ENCODE measurements at regions not wholly inside any gene's neighbourhood (a gene's known extent, or its start where the extent isn't known, plus 50 kb on each side); places are given as distances from the start of the nearest gene placed in this dataset.
"Not testable (repeated sequence)": the region's sequence is repeated elsewhere in the genome, so short reads cannot be mapped to it uniquely, and the experiment has no call there.

- Mint-ChIP-seq H3K4me3 (no peak overlapping the region), H3K36me3 (ENCODE audit: insufficient read depth) (no peaks in the 10 kb centered on the region), H3K27me3 (ENCODE audit: low read depth) (no peaks in the 10 kb centered on the region), H3K9me3 (no peaks in the 10 kb centered on the region), H3K4me1 (ENCODE audit: low read depth) (no peaks in the 10 kb centered on the region)
- DNase-seq (no peak), ATAC-seq (no peak)
Observed at GRCh38 chr2:211176514-211177141, 620.2 kb downstream of the CPS1 start.

- Mint-ChIP-seq H3K4me1 (ENCODE audit: low read depth) (no peaks in the 10 kb centered on the region), H3K9me3 (no peaks in the 10 kb centered on the region), H3K27me3 (ENCODE audit: low read depth) (no peaks in the 10 kb centered on the region), H3K36me3 (ENCODE audit: insufficient read depth) (no peaks in the 10 kb centered on the region), H3K4me3 (no peak overlapping the region)
- ATAC-seq (no peak), DNase-seq (no peak)
Observed at GRCh38 chr2:211181626-211182025, 625.2 kb downstream of the CPS1 start.

DNA sequence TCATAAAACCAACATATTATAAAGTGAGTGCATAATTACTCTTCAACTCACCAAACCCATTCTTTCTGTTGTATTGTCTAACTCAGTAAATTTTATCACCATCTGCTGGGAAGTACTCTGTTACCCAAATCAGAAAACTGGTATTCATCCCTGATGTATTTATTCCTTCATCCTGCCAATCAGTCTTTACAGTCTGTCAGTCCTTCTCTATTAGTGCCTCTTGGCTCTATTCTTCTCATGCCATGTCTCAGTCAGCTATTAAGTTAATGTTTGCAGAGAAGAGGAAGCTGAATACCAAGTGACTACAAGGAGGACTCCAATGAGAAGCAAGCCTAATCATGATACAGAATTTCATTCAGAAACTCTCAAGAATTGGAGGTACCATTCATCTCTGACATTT is 631.2 kb downstream of the CPS1 start:
- Mint-ChIP-seq H3K27me3 (ENCODE audit: low read depth) (no peaks in the 10 kb centered on the region), H3K36me3 (ENCODE audit: insufficient read depth) (no peaks in the 10 kb centered on the region), H3K4me3 (no peak overlapping the region), H3K9me3 (peaks cover 4% of the 10 kb centered on the region), H3K4me1 (ENCODE audit: low read depth) (no peaks in the 10 kb centered on the region)
- DNase-seq (no peak), ATAC-seq (no peak)

GRCh38 chr2:211203986-211204385 is 647.6 kb downstream of the CPS1 start:
- DNase-seq, result no peak
- no peaks in the 10 kb centered on the region for H3K27me3 Mint-ChIP-seq (ENCODE audit: low read depth)
- no peaks in the 10 kb centered on the region for H3K9me3 Mint-ChIP-seq
- H3K36me3 Mint-ChIP-seq (ENCODE audit: insufficient read depth), result no peaks in the 10 kb centered on the region
- ATAC-seq, result no peak
- no peaks in the 10 kb centered on the region for H3K4me1 Mint-ChIP-seq (ENCODE audit: low read depth)
- no peak overlapping the region for H3K4me3 Mint-ChIP-seq

DNA sequence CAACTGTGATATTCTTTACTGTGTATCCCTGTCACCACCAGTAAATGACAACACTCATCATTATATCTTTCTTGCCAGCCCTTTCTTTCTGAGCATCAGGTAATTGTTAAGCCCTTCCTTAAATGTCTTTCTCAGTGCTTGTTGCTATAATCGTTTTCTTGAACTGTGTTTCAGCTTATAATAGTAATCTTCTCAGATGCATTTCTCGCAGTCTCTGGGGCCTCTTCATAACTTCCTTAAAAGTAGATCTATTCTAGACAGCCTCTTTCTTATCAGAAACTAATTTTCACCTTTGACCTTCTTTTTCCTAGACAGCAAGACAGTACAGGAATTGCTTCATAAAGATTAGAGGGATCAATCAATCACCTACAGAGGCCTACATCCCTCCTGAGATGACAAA is 648.1 kb downstream of the CPS1 start:
- no peak for DNase-seq
- H3K4me1 Mint-ChIP-seq (ENCODE audit: low read depth), result no peaks in the 10 kb centered on the region
- H3K9me3 Mint-ChIP-seq, result no peaks in the 10 kb centered on the region
- ATAC-seq, result no peak
- no peaks in the 10 kb centered on the region for H3K36me3 Mint-ChIP-seq (ENCODE audit: insufficient read depth)
- H3K27me3 Mint-ChIP-seq (ENCODE audit: low read depth), result no peaks in the 10 kb centered on the region
- H3K4me3 Mint-ChIP-seq, result no peak overlapping the region

GRCh38 chr2:211204902-211205301 is 648.5 kb downstream of the CPS1 start:
- no peak for DNase-seq
- H3K4me3 Mint-ChIP-seq, result no peak overlapping the region
- no peaks in the 10 kb centered on the region for H3K36me3 Mint-ChIP-seq (ENCODE audit: insufficient read depth)

GRCh38 chr2:211205358-211205757 is 649.0 kb downstream of the CPS1 start:
- Mint-ChIP-seq H3K9me3 (no peaks in the 10 kb centered on the region), H3K4me1 (ENCODE audit: low read depth) (no peaks in the 10 kb centered on the region), H3K36me3 (ENCODE audit: insufficient read depth) (no peaks in the 10 kb centered on the region), H3K4me3 (no peak overlapping the region), H3K27me3 (ENCODE audit: low read depth) (no peaks in the 10 kb centered on the region)
- no peak for DNase-seq
- no peak for ATAC-seq

More at GRCh38 chr2:211204902-211205301, 648.5 kb downstream of the CPS1 start:
- no peak for ATAC-seq
- Mint-ChIP-seq H3K27me3 (ENCODE audit: low read depth) (no peaks in the 10 kb centered on the region), H3K4me1 (ENCODE audit: low read depth) (no peaks in the 10 kb centered on the region), H3K9me3 (no peaks in the 10 kb centered on the region)

GRCh38 chr2:211205836-211206235 is 649.4 kb downstream of the CPS1 start:
- Mint-ChIP-seq H3K4me1 (ENCODE audit: low read depth) (no peaks in the 10 kb centered on the region), H3K4me3 (no peak overlapping the region), H3K36me3 (ENCODE audit: insufficient read depth) (no peaks in the 10 kb centered on the region), H3K9me3 (no peaks in the 10 kb centered on the region), H3K27me3 (ENCODE audit: low read depth) (no peaks in the 10 kb centered on the region)
- DNase-seq (no peak), ATAC-seq (no peak)

DNA sequence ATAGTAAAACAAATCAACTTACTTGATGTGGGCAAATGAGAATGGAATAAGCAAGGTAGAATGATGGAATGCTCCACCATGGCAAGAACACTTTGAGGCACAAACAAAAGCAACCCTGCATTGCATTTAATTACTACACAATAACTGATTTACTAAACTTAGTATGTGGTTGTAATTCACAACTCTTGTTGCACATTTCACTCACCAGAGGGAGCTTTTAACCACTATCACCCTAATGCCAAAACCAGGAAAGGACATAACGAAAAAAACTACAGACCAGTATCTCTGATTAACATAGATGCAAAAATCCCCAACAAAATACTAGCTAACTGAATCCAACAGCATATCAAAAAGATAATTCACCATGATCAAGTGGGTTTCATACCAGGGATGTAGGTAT is 659.8 kb downstream of the CPS1 start:
- ATAC-seq, result no peak
- Mint-ChIP-seq H3K4me1 (ENCODE audit: low read depth) (no peaks in the 10 kb centered on the region), H3K27me3 (ENCODE audit: low read depth) (no peaks in the 10 kb centered on the region), H3K4me3 (no peak overlapping the region), H3K36me3 (ENCODE audit: insufficient read depth) (no peaks in the 10 kb centered on the region), H3K9me3 (peaks cover 14% of the 10 kb centered on the region)
- DNase-seq, result no peak

DNA sequence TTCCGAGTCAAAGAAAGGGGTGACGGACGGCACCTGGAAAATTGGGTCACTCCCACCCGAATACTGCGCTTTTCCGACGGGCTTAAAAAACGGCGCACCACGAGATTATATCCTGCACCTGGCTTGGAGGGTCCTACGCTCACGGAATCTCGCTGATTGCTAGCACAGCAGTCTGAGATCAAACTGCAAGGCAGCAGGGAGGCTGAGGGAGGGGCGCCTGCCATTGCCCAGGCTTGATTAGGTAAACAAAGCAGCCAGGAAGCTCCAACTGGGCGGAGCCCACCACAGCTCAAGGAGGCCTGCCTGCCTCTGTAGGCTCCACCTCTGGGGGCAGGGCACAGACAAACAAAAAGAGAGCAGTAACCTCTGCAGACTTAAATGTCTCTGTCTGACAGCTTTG is 663.1 kb downstream of the CPS1 start:
- not testable (repeated sequence) for H3K27me3 Mint-ChIP-seq (ENCODE audit: low read depth); ATAC-seq; H3K4me1 Mint-ChIP-seq (ENCODE audit: low read depth); H3K36me3 Mint-ChIP-seq (ENCODE audit: insufficient read depth); H3K4me3 Mint-ChIP-seq; DNase-seq
- peaks cover 14% of the 10 kb centered on the region for H3K9me3 Mint-ChIP-seq

DNA sequence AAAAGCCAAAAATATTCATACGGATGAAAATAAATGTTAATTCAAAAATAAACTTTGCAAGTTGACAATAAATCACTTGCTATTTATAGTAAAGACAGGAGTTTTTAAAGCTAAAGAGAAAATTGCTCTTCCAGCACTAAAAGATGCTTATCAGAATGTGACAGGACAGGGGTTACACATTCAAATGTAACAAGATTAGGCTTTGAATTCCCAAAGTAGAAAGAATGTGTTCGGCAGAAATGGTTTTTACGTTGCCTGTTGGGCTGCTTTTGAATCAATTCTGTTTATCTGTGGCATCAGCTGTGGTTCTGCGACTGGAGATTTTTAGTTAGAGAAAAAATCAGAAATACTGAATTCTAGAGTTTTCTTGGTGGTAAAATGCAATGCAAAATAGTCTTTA is 669.4 kb downstream of the CPS1 start:
- DNase-seq (no peak), ATAC-seq (no peak)
- Mint-ChIP-seq H3K4me3 (no peak overlapping the region), H3K4me1 (ENCODE audit: low read depth) (no peaks in the 10 kb centered on the region), H3K9me3 (no peaks in the 10 kb centered on the region), H3K36me3 (ENCODE audit: insufficient read depth) (no peaks in the 10 kb centered on the region), H3K27me3 (ENCODE audit: low read depth) (no peaks in the 10 kb centered on the region)

GRCh38 chr2:211228559-211228958 is 672.2 kb downstream of the CPS1 start:
- ATAC-seq (no peak), DNase-seq (no peak)
- Mint-ChIP-seq H3K27me3 (ENCODE audit: low read depth) (no peaks in the 10 kb centered on the region), H3K9me3 (no peaks in the 10 kb centered on the region), H3K4me1 (ENCODE audit: low read depth) (no peaks in the 10 kb centered on the region), H3K4me3 (no peak overlapping the region), H3K36me3 (ENCODE audit: insufficient read depth) (no peaks in the 10 kb centered on the region)

DNA sequence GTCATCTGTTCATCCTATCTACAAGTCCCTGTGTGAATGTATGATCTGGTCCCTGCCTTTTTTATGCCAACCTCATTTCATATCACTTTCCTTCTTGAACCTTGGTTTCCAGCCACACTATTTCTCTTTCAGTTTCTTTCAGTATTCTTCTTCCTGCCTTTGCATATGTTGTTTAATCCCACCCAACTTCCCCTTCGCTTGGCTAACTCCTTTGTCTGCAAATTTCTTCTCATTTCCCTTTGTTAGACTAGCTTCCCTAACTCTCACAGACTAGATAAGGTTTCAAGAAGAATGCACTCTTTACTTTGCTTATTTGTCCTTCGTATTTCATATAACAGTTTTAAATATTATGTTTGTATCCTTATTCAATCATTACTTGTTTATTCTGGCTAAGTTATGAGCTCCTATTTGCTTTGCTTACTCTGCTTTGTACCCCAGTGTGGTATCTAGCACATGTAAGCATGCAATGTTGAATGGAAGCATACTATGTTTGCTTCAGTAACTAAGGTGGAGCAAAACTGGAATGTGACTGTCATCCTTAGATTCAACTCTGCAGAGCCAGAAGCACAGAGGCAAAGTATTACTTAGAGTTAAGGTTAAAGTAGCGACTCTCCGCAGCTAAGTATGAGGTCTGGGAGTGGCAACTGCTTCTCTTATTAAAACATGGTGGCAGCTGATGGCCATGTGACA is 681.3 kb downstream of the CPS1 start:
- Mint-ChIP-seq H3K4me3 (no peak overlapping the region), H3K9me3 (peaks cover 7% of the 10 kb centered on the region), H3K27me3 (ENCODE audit: low read depth) (no peaks in the 10 kb centered on the region), H3K4me1 (ENCODE audit: low read depth) (no peaks in the 10 kb centered on the region), H3K36me3 (ENCODE audit: insufficient read depth) (no peaks in the 10 kb centered on the region)
- ATAC-seq (no peak), DNase-seq (no peak)

- Mint-ChIP-seq H3K27me3 (ENCODE audit: low read depth) (no peaks in the 10 kb centered on the region), H3K36me3 (ENCODE audit: insufficient read depth) (no peaks in the 10 kb centered on the region), H3K4me3 (no peak overlapping the region), H3K9me3 (peaks cover 11% of the 10 kb centered on the region), H3K4me1 (ENCODE audit: low read depth) (no peaks in the 10 kb centered on the region)
- ATAC-seq (no peak), DNase-seq (no peak)
Observed at GRCh38 chr2:211241891-211242290, 685.5 kb downstream of the CPS1 start.

- no peak for DNase-seq
- no peak for ATAC-seq
- Mint-ChIP-seq H3K9me3 (peaks cover 11% of the 10 kb centered on the region), H3K36me3 (ENCODE audit: insufficient read depth) (no peaks in the 10 kb centered on the region), H3K4me3 (no peak overlapping the region), H3K27me3 (ENCODE audit: low read depth) (no peaks in the 10 kb centered on the region), H3K4me1 (ENCODE audit: low read depth) (no peaks in the 10 kb centered on the region)
Observed at GRCh38 chr2:211247751-211248150, 691.4 kb downstream of the CPS1 start.

Measured in activated T-cell treated with anti-CD3 and anti-CD28 coated beads, Interleukin-2, amount 50 U/mL, for 4 hours (primary cell).